GM18870 (cell line): ENCODE measurements at regions not wholly inside any gene's neighbourhood (a gene's known extent, or its start where the extent isn't known, plus 50 kb on each side); places are given as distances from the start of the nearest gene placed in this dataset.
A peak's percentile ranks its signal among the peaks of the same experiment; 100 is the strongest.

Experiments
- ATAC-seq: cut with Tn5 transposase; IDR thresholded peaks from one replicate; pipeline ENCODE4 v1.9.1; 2021; ENCODE audit warnings: moderate library complexity; ENCODE audit not compliant: unreplicated experiment

GRCh38 chr16:79337906-79338305, 262.6 kb downstream of the MAF start:
- ATAC-seq, result no peak

- no peak for ATAC-seq
Observed at GRCh38 chr16:79336437-79337229, 263.9 kb downstream of the MAF start.

GRCh38 chr16:79334127-79334526, 266.4 kb downstream of the MAF start:
- no peak for ATAC-seq

- ATAC-seq, result no peak
Observed at GRCh38 chr16:79331066-79331465, 269.5 kb downstream of the MAF start.

GRCh38 chr16:79329967-79330366, 270.6 kb downstream of the MAF start:
- no peak for ATAC-seq

- no peak for ATAC-seq
Observed at GRCh38 chr16:79329166-79329521, 271.4 kb downstream of the MAF start.

- ATAC-seq, result no peak
Observed at GRCh38 chr16:79328402-79329165, 272.0 kb downstream of the MAF start.

- ATAC-seq, result no peak
Observed at GRCh38 chr16:79327836-79328235, 272.7 kb downstream of the MAF start.

- ATAC-seq, result no peak
Observed at GRCh38 chr16:79326549-79326948, 274.0 kb downstream of the MAF start.

- ATAC-seq, result no peak
Observed at GRCh38 chr16:79325226-79325945, 275.2 kb downstream of the MAF start.

- no peak for ATAC-seq
Observed at GRCh38 chr16:79320956-79321355, 279.6 kb downstream of the MAF start.

- ATAC-seq, result no peak
Observed at GRCh38 chr16:79318143-79318899, 282.2 kb downstream of the MAF start.

- ATAC-seq, result no peak
Observed at GRCh38 chr16:79317521-79317920, 283.0 kb downstream of the MAF start.

GRCh38 chr16:79317026-79317425, 283.5 kb downstream of the MAF start:
- no peak for ATAC-seq

- ATAC-seq, result peak; percentile 77
Observed at GRCh38 chr16:79316004-79316458, 284.5 kb downstream of the MAF start.

GRCh38 chr16:79312502-79312901, 288.0 kb downstream of the MAF start:
- ATAC-seq, result no peak

- no peak for ATAC-seq
Observed at GRCh38 chr16:79310710-79311109, 289.8 kb downstream of the MAF start.

GRCh38 chr16:79309606-79310005, 290.9 kb downstream of the MAF start:
- ATAC-seq, result no peak

- no peak for ATAC-seq
Observed at GRCh38 chr16:79307214-79307613, 293.3 kb downstream of the MAF start.

GRCh38 chr16:79305074-79305473, 295.5 kb downstream of the MAF start:
- ATAC-seq, result no peak

GRCh38 chr16:79303959-79304387, 296.6 kb downstream of the MAF start:
- ATAC-seq, result no peak
